ENCODE measurements at regions not wholly inside any gene's neighbourhood (a gene's known extent, or its start where the extent isn't known, plus 50 kb on each side); places are given as distances from the start of the nearest gene placed in this dataset.
"Not testable (repeated sequence)": the region's sequence is repeated elsewhere in the genome, so short reads cannot be mapped to it uniquely, and the experiment has no call there.

DNA sequence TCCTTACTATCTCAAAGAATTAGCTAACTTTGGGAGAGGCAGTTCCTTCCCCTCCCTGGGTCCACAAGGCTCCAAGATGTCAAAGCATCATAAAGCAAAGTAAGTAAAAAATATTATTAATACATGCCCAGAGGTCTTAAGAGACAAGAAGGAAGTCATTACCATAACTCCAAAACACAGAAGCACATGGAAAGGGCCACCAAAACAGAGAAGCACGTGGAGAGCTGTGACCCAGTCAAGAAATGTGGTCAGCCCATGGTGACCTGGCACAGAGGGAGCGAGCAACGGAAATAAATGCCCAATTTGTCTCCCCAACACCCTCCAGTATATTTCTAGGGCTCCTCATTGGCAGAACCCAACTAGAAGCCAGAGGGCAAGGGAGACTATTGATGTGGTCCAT lies 277.5 kb upstream of the API5 start:
- no peak for DNase-seq

- DNase-seq: no peak
Measured at GRCh38 chr11:43035086-43035485, 276.7 kb upstream of the API5 start.

GRCh38 chr11:43053638-43054412 lies 258.0 kb upstream of the API5 start:
- no peak for DNase-seq

GRCh38 chr11:43067681-43068080 lies 244.1 kb upstream of the API5 start:
- no peak for DNase-seq

DNA sequence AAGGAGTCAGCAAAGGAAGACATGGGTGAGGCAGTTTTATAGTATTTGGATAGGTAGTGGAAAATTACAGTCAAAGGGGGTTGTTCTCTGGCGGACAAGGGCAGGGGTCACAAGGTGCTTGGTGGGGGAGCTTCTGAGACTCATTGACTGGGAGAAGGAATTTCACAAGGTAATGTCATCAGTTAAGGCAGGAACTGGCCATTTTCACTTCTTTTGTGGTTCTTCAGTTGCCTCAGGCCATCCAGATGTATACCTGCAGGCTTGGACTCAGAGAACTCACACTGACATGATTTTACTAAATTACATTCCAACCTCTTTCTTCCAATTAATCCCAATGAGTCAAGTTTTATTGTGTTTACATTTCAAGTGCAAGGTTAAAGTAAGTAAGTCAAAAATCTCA lies 240.5 kb upstream of the API5 start:
- no peak for DNase-seq

DNA sequence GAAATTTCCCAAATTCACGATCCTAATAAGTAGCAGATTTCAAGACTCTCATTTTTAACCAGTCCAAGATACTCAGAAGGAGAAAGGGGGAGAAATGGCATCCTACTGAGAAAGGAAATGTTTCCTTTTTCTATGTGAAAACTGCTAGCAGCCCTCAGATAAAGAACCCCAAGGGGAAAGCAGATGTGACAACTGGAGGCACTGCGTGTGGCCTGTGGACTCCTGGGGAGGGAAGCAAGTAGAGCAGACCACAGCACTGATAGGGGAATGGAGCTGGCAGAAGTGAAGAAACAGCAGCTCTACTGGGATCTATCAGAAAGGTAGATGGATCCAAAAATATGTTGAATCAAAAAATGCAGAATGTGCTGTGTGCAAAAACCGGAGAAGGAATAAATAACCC lies 239.7 kb upstream of the API5 start:
- DNase-seq: no peak

DNA sequence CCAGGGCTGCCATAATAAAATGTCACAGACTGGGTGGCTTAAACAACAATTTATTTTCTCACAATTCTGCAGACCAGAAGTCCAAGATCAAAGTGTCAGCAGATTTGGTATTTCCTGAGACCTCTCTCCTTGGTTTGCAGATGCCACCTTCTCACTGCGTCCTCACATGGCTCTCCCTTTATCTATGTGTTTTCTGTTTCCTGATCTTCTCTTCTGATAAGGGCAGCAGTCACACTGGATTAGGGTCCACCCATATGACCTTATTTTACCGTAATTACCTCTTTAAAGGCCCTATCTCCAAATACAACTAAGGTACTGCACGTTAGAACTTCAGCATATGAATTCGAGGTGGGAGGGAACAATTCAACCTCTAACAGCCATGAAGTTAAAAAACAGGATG lies 238.9 kb upstream of the API5 start:
- no peak for DNase-seq

DNA sequence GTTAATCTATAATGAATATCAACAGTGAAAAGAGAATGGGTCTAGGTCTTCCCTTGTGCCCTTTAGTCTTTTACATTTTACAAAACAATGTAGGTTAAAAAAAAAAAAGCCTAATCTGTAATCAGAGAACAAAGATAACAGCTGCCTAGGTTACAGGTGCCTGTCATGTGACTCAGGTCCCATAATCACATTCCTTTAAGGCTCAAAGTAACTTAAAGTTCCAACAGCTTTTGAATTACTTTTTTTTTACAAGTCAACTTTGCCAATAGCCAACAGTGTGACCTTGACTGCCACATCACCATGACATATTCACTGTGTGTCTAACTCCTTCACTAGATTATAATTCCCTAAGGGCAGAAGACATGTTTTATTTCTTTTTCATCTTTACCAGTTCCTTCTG lies 237.0 kb upstream of the API5 start:
- DNase-seq: no peak

DNA sequence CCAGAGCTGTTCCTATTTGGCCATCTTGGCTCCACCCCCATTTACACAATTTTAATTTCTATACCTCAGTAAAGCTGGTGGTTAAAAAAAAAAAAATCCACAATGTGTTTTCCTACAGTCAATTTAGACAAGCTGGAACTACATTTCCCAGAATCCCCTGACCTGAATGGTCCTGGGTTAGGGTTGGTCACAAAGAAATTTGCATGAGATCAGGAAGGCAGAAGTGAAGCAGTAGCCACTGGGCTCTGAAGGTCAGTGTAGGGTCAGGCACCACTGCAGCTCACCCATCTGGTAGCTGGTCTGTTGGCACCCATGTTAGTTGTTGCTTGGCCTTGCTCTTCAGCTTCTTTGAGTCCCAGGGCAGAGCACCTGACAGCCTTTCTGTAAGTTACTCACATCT lies 210.7 kb upstream of the API5 start:
- no peak for DNase-seq

DNA sequence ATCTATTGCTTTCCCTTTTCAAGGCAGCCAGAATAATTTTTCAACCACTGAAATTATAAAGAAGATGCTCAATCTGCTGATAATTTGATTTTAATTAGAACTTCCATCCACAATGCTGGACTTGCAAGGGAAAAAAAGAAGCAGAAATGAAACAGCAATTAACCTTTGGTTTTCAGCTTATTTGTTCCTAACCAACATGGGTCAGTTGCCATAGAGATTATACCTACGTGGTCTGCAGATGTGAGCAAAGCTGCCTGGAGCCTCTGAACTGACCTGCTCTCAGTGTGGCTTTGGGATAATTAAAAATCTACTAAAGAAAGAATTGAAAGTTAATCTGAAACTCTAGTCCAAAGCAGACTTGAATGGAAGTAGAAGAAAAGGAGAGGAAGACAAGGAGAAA lies 195.7 kb upstream of the API5 start:
- DNase-seq: no peak

GRCh38 chr11:43119275-43119970 lies 192.4 kb upstream of the API5 start:
- DNase-seq: no peak

- no peak for DNase-seq
Measured at GRCh38 chr11:43122546-43122945, 189.2 kb upstream of the API5 start.

GRCh38 chr11:43123443-43123842 lies 188.4 kb upstream of the API5 start:
- DNase-seq: no peak

DNA sequence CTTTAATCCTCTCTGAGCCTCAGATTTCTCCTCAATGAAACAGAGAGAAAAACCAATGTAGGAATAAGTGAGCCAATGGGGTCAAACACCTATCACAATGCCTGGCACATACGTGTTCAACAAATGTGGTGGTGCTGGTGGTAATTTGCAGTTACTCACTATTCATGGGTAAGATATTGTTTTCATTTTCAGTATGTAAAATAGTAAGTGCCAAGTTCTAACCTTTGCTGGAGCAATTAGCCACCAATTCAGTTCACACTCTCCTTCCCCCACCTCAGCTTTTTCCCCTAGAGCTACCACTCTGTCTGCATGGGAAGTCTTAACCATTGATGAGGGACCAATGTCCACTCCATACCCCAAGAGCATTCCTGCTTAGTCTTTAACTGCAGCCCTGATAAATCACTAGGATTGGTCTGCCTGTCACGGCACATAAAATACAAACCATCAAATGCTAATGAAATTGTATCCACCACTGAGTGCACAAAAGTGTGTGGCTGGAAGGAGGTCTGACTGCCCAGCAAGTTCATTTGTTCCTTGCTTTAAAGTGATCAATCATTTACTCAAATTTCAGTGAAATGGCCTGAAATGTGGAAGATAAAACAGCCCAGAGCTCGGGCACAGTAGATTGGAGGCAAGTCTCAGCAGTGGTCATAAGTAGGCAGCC lies 187.4 kb upstream of the API5 start:
- DNase-seq: no peak

- DNase-seq: no peak
Measured at GRCh38 chr11:43129329-43129728, 182.5 kb upstream of the API5 start.

GRCh38 chr11:43130616-43131015 lies 181.2 kb upstream of the API5 start:
- no peak for DNase-seq

DNA sequence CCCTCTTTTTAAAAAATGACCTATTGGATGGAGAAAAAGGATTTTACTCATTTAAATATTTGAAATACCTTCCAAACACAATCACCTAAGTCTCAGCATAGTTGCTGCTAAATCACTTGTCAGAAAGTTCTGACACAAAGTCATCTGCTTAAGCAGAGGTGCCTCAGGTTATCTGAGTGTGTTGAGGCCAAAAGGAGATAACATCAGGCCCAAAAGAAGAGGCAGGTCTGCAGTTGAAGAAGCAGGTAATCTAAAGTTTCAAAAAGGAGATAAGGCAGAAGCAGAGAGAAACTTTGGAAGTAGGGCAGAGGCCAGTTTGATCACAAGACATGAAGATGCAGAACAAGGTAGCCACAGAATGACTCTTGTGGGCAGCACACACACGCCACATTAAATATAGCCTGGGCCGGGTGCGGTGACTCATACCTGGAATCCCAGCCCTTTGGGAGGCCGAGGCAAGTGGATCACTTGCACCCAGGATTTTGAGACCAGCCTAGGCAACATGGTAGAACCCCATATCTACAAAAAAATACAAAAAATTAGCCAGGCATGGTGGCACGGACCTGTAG lies 175.7 kb upstream of the API5 start:
- no peak for DNase-seq

GRCh38 chr11:43138621-43139140 lies 173.1 kb upstream of the API5 start:
- no peak for DNase-seq

- no peak for DNase-seq
Measured at GRCh38 chr11:43145653-43146052, 166.1 kb upstream of the API5 start.

GRCh38 chr11:43150697-43151096 lies 161.1 kb upstream of the API5 start:
- no peak for DNase-seq

DNA sequence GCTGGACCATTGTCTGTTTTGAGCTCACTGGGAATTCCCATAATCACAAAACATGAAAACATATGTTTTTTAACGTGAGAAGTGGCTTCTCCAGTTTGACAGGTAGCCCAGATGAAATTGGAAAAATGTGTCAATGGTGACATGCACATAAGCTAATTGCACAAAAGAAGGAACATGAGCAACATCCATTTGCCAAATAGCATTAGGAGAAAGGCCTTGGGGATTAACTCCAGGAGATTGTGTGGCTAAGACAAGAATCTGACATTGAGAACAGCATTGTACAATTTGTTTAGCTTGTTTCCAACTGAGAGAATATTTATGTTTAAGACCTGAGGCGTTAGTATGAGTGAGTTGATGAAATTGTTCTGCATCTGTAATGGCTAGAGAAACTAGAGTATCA lies 147.0 kb upstream of the API5 start:
- DNase-seq: no peak

GRCh38 chr11:43165393-43165792 lies 146.4 kb upstream of the API5 start:
- DNase-seq: not testable (repeated sequence)

GRCh38 chr11:43168241-43168640 lies 143.6 kb upstream of the API5 start:
- DNase-seq: not testable (repeated sequence)

GRCh38 chr11:43172477-43172876 lies 139.3 kb upstream of the API5 start:
- no peak for DNase-seq
